HepG2 (cell line): ENCODE measurements at regions not wholly inside any gene's neighbourhood (a gene's known extent, or its start where the extent isn't known, plus 50 kb on each side); places are given as distances from the start of the nearest gene placed in this dataset.

Experiments
- ATAC-seq: fragments of 200-7000 bp; cut with Tn5 transposase; 3 replicates; pipeline ENCODE4 v1.9.1; 2020; ENCODE audit warnings: mild to moderate bottlenecking, moderate library complexity
- BruUV-seq: library from RNA; stranded (reverse); fragments of 400-500 nt; replicated peaks from 2 replicates; lab custom pipeline; 2021; lab: Mats Ljungman, UMichigan
- CTCF ChIA-PET: fragments of 300-600 bp; formaldehyde crosslinking; extraction: SDS; loops from one replicate; lab custom pipeline; 2021; ENCODE audit warnings: low total read pairs, inconsistent platforms, low intra/inter-chr PET ratio; lab: Yijun Ruan, JAX
- POLR2A ChIA-PET: fragments of 350-600 bp; sonication (Branson Sonifier 250); formaldehyde crosslinking; loops from one replicate; lab custom pipeline; 2020; ENCODE audit warnings: antibody characterized with exemption, inconsistent platforms; lab: Yijun Ruan, JAX
- DNase-seq: peaks from one replicate; pipeline ENCODE4 v3.0.0-alpha.2; 2015; ENCODE audit warnings: low spot score
- FAIRE-seq: peaks from 3 replicates; lab custom pipeline; 2011; peaks lifted over from hg19 to GRCh38; lab: Jason Lieb, UNC
- H2AFZ ChIP-seq: one replicate; pipeline ENCODE4 v1.6.1; 2011; ENCODE audit warnings: low read length, inconsistent platforms
- H3K27ac ChIP-seq: fragments of 300-600 bp; 3 replicates; pipeline ENCODE4 v1.8.0; 2011; ENCODE audit warnings: mixed run types, mild to moderate bottlenecking, mixed read lengths, low read length, inconsistent platforms; ENCODE audit not compliant: insufficient read depth; ENCODE audit errors: extremely low read length
- H3K27me3 ChIP-seq, 2 experiments: fragments of 200-600 bp in 1 of 2; 2 replicates in 1 of 2; 3 replicates in 1 of 2; pipeline versions ENCODE4 v1.6.0 to v1.8.0; 2011; ENCODE audit warnings: low read length in 2 of 2, mild to moderate bottlenecking in 2 of 2, moderate library complexity in 2 of 2, inconsistent platforms in 1 of 2; ENCODE audit not compliant: insufficient read depth in 2 of 2, control insufficient read depth in 1 of 2
- H3K36me3 ChIP-seq, 2 experiments: fragments of 200-600 bp in 1 of 2; replicated peaks in 1 of 2; 2 replicates in 1 of 2; 3 replicates in 1 of 2; pipeline versions ENCODE4 v1.5.1 to v1.8.0; 2011; ENCODE audit warnings: low read length in 2 of 2, inconsistent platforms in 1 of 2; ENCODE audit not compliant: insufficient read depth in 2 of 2, control insufficient read depth in 1 of 2
- H3K4me1 ChIP-seq: 2 replicates; pipeline ENCODE4 v1.5.1; 2012; ENCODE audit warnings: low read length, inconsistent platforms; ENCODE audit not compliant: insufficient read depth
- H3K4me2 ChIP-seq: 2 replicates; pipeline ENCODE4 v1.6.0; 2011; ENCODE audit warnings: low read depth, low read length, inconsistent platforms
- H3K4me3 ChIP-seq, 3 experiments: fragments of 200-600 bp in 1 of 3; sonication (generic), shearing (Covaris generic) in 1 of 3; replicated peaks in 1 of 3; 2 replicates each; pipeline ENCODE4 v1.5.1; 2011 to 2016; ENCODE audit warnings: low read length in 3 of 3, inconsistent platforms in 2 of 3, low read depth in 2 of 3, mild to moderate bottlenecking in 2 of 3, control low read depth in 1 of 3, mixed read lengths in 1 of 3; ENCODE audit not compliant: insufficient read depth in 1 of 3
- H3K79me2 ChIP-seq: one replicate; pipeline ENCODE4 v1.6.1; 2011; ENCODE audit warnings: low read length, inconsistent platforms; ENCODE audit not compliant: insufficient read depth
- H3K9ac ChIP-seq: 2 replicates; pipeline ENCODE4 v1.6.0; 2011; ENCODE audit warnings: mild to moderate bottlenecking, low read depth, low read length, inconsistent platforms; ENCODE audit not compliant: insufficient read depth
- H3K9me3 ChIP-seq: 2 replicates; pipeline ENCODE4 v1.5.1; 2012; ENCODE audit warnings: mild to moderate bottlenecking, low read length
- H4K20me1 ChIP-seq: 2 replicates; pipeline ENCODE4 v1.6.0; 2011; ENCODE audit warnings: inconsistent platforms, mild to moderate bottlenecking, low read length, moderate library complexity; ENCODE audit not compliant: insufficient read depth
- ATF2 ChIP-seq: sonication (generic); formaldehyde crosslinking; IDR thresholded peaks from 2 replicates; pipeline ENCODE4 v1.4.0; 2020; ENCODE audit warnings: missing genetic modification reagents
- ATF7-NPFF ChIP-seq: sonication (generic); formaldehyde crosslinking; IDR thresholded peaks from 2 replicates; pipeline ENCODE4 v1.8.1; 2023; ENCODE audit warnings: mild to moderate bottlenecking, low read depth, missing genetic modification reagents, moderate library complexity
- HMGXB4 ChIP-seq, 2 experiments: sonication (generic) in 1 of 2; formaldehyde crosslinking in 1 of 2; IDR thresholded peaks; 2 replicates each; pipeline versions ENCODE4 v1.4.0 to v1.6.1; 2018 to 2020; ENCODE audit warnings: missing genetic modification reagents in 2 of 2, borderline replicate concordance in 1 of 2, low read depth in 1 of 2, mild to moderate bottlenecking in 1 of 2, missing biosample characterization in 1 of 2
- MED1 ChIP-seq: sonication (generic); formaldehyde crosslinking; IDR thresholded peaks from 2 replicates; pipeline ENCODE4 v1.4.0; 2020; ENCODE audit warnings: missing genetic modification reagents
- MXD3 ChIP-seq: IDR thresholded peaks from 2 replicates; pipeline ENCODE4 v1.6.1; 2016; ENCODE audit warnings: mild to moderate bottlenecking, missing biosample characterization, missing genetic modification reagents
- PCBP1 ChIP-seq: fragments of 200-400 bp; formaldehyde crosslinking; IDR thresholded peaks from 2 replicates; pipeline ENCODE4 v1.6.1; 2017; ENCODE audit warnings: mild to moderate bottlenecking, low read depth, low read length, borderline replicate concordance
- RAD21 ChIP-seq: fragments of 450-650 bp; formaldehyde crosslinking; IDR thresholded peaks from 2 replicates; pipeline ENCODE4 v1.5.0; 2020; ENCODE audit warnings: mild to moderate bottlenecking
- SOX6 ChIP-seq, 2 experiments: fragments of 450-650 bp in 1 of 2; sonication (generic) in 1 of 2; formaldehyde crosslinking in 1 of 2; IDR thresholded peaks; 2 replicates each; pipeline versions ENCODE4 v1.4.0 to v1.6.1; 2017 to 2020; ENCODE audit warnings: antibody characterized with exemption in 1 of 2, mild to moderate bottlenecking in 1 of 2, missing genetic modification reagents in 1 of 2
- TAF15 ChIP-seq: fragments of 200-400 bp; formaldehyde crosslinking; IDR thresholded peaks from one replicate; pipeline ENCODE4 v1.6.1; 2018; ENCODE audit warnings: mild to moderate bottlenecking, low read depth, low read length; ENCODE audit not compliant: poor library complexity, severe bottlenecking
- TSC22D2 ChIP-seq: sonication (generic); formaldehyde crosslinking; IDR thresholded peaks from 2 replicates; pipeline ENCODE4 v1.5.1; 2020; ENCODE audit warnings: missing genetic modification reagents, mild to moderate bottlenecking, borderline replicate concordance
- ZBTB20 ChIP-seq: sonication (generic); formaldehyde crosslinking; IDR thresholded peaks from 2 replicates; pipeline ENCODE4 v1.8.1; 2023; ENCODE audit warnings: missing genetic modification reagents, low read depth, mild to moderate bottlenecking, borderline replicate concordance
- ZMYM2 ChIP-seq: sonication (generic); formaldehyde crosslinking; IDR thresholded peaks from 2 replicates; pipeline ENCODE4 v1.8.0; 2022; ENCODE audit warnings: mild to moderate bottlenecking, missing genetic modification reagents
- ZNF224 ChIP-seq: sonication (generic); formaldehyde crosslinking; IDR thresholded peaks from 2 replicates; pipeline ENCODE4 v1.5.0; 2020; ENCODE audit warnings: mild to moderate bottlenecking, missing genetic modification reagents
- ZNF430 ChIP-seq: sonication (generic); formaldehyde crosslinking; IDR thresholded peaks from 2 replicates; pipeline ENCODE4 v1.9.0; 2021; ENCODE audit warnings: mild to moderate bottlenecking, missing genetic modification reagents
- ZNF44 ChIP-seq: sonication (generic); formaldehyde crosslinking; IDR thresholded peaks from 2 replicates; pipeline ENCODE4 v1.5.1; 2020; ENCODE audit warnings: mild to moderate bottlenecking, missing genetic modification reagents
- ZNF556 ChIP-seq: sonication (generic); formaldehyde crosslinking; IDR thresholded peaks from 2 replicates; pipeline ENCODE4 v1.4.0; 2020; ENCODE audit warnings: mild to moderate bottlenecking, missing genetic modification reagents, borderline replicate concordance
- ZNF562 ChIP-seq: sonication (generic); formaldehyde crosslinking; IDR thresholded peaks from 2 replicates; pipeline ENCODE4 v1.8.0; 2022; ENCODE audit warnings: missing genetic modification reagents, borderline replicate concordance
- ZSCAN12 ChIP-seq: sonication (generic); formaldehyde crosslinking; IDR thresholded peaks from 2 replicates; pipeline ENCODE4 v1.9.0; 2021; ENCODE audit warnings: mild to moderate bottlenecking, missing genetic modification reagents
- ZSCAN22 ChIP-seq: sonication (generic); formaldehyde crosslinking; IDR thresholded peaks from 2 replicates; pipeline ENCODE4 v1.4.0; 2020; ENCODE audit warnings: mild to moderate bottlenecking, missing genetic modification reagents
- WGBS: methylation state at CpG from one replicate; pipeline ENCODE4 v1.1.6; 2017; ENCODE audit warnings: low lambda C conversion rate; 5-methylcytosine and 5-hydroxymethylcytosine counted together
- in situ Hi-C: cut with HindIII; loops from 2 replicates; pipeline ENCODE4 v1.10.0; 2017; ENCODE audit warnings: low pct_unique_long_range_greater_than_20kb; ENCODE audit not compliant: extremely low pct_ligation_motif_present
- intact Hi-C: fragments of 100-400 bp; cut with micrococcal nuclease; formaldehyde crosslinking; loops from one replicate; pipeline ENCODE4 v1.10.0; 2022; ENCODE audit not compliant: unreplicated experiment

- no peak for TF ChIP-seq HMGXB4 (CRISPR knock-in tag; IDR thresholded peaks at IDR 0.05; ENCODE audit: borderline replicate concordance in 1 of 2, low read depth in 1 of 2)
Observed at GRCh38 chr11:29260939-29261705, 755.7 kb downstream of the KCNA4 start (continued).

GRCh38 chr11:29258411-29258810 is 758.4 kb downstream of the KCNA4 start:
- Histone ChIP-seq H3K36me3 (no peaks in the 10 kb centered on the region), H3K27me3 (no peaks in the 10 kb centered on the region), H3K27ac (no peak overlapping the region), H2AFZ (no peak overlapping the region), H3K9ac (no peak overlapping the region), H3K4me2 (no peak overlapping the region), H3K9me3 (no peaks in the 10 kb centered on the region; the same call in 1 of the 2 replicates), H3K79me2 (no peaks in the 10 kb centered on the region), H3K4me3 (no peak overlapping the region), H3K4me1 (no peaks in the 10 kb centered on the region), H4K20me1 (no peaks in the 10 kb centered on the region)
- in situ Hi-C loops, result no loop called here
- CTCF ChIA-PET, result no interaction called here
- 2% methylated on average over 3 of the region's 3 CpGs for WGBS
- DNase-seq, result no peak
- ATAC-seq, result no peak
- no TSS peak for BruUV-seq
- intact Hi-C loops, result no loop called here
- TF ChIP-seq PCBP1, result no peak
- no peak for TF ChIP-seq ZSCAN12 (CRISPR knock-in tag)
- no peak for TF ChIP-seq ZSCAN22 (CRISPR knock-in tag)
- TF ChIP-seq ZNF44, result no peak
- TF ChIP-seq TAF15, result no peak
- no peak for TF ChIP-seq RAD21 (CRISPR knock-in tag)
- no peak for TF ChIP-seq ATF7-NPFF
- TF ChIP-seq SOX6 (IDR thresholded peaks at IDR 0.05), result no peak
- TF ChIP-seq SOX6 (CRISPR knock-in tag; IDR thresholded peaks at IDR 0.05), result no peak
- TF ChIP-seq MXD3 (CRISPR knock-in tag), result no peak
- TF ChIP-seq TSC22D2 (CRISPR knock-in tag), result no peak
- no peak for TF ChIP-seq MED1 (CRISPR knock-in tag)
- no peak for TF ChIP-seq ZMYM2
- no peak for TF ChIP-seq ZBTB20
- no peak for TF ChIP-seq ZNF430
- no peak for TF ChIP-seq ZNF562 (CRISPR knock-in tag)
- TF ChIP-seq ZNF556 (CRISPR knock-in tag), result no peak
- no peak for TF ChIP-seq ZNF224 (CRISPR knock-in tag)
- no peak for TF ChIP-seq ATF2 (CRISPR knock-in tag)
- TF ChIP-seq, all 625 proteins: peak for 0
- POLR2A ChIA-PET, result no interaction called here
- no peak for FAIRE-seq
